Esophagus squamous epithelium (tissue), 5 donors: ENCODE measurements at regions not wholly inside any gene's neighbourhood (a gene's known extent, or its start where the extent isn't known, plus 50 kb on each side); places are given as distances from the start of the nearest gene placed in this dataset.

ENCODE experiments used
- DNase-seq: peaks from one replicate; lab custom pipeline; 2025; lab: John Stamatoyannopoulos, UW
- H3K27ac ChIP-seq, 4 donors: fragments of 200-600 bp; sonication (generic); one replicate each; pipeline ENCODE4 v1.5.1; 2016 to 2019; ENCODE audit warnings: mild to moderate bottlenecking in 1 of 4
- H3K27me3 ChIP-seq, 4 donors: fragments of 200-600 bp; sonication (generic); 1 replicate in 3 of 4; 2 replicates in 1 of 4; pipeline versions ENCODE4 v1.5.1 to v1.6.0; 2017 to 2021; ENCODE audit warnings: antibody characterized with exemption in 1 of 4
- H3K36me3 ChIP-seq, 3 donors: fragments of 200-600 bp; sonication (generic); one replicate each; pipeline ENCODE4 v1.5.1; 2016 to 2019
- H3K4me1 ChIP-seq, 3 donors: fragments of 200-600 bp; sonication (generic); one replicate each; pipeline ENCODE4 v1.5.1; 2017 to 2019
- H3K4me3 ChIP-seq, 4 donors: fragments of 200-600 bp; sonication (generic); 1 replicate in 3 of 4; 2 replicates in 1 of 4; pipeline ENCODE4 v1.5.1; 2016 to 2019; ENCODE audit warnings: mild to moderate bottlenecking in 2 of 4, moderate library complexity in 1 of 4
- H3K9me3 ChIP-seq, 3 donors: fragments of 200-600 bp; sonication (generic); one replicate each; pipeline ENCODE4 v1.5.1; 2016 to 2019
- POLR2A ChIP-seq, 4 donors: fragments of 450-650 bp; IDR thresholded peaks; one replicate each; pipeline ENCODE4 v1.6.1; 2017; ENCODE audit warnings: antibody characterized with exemption in 4 of 4, mild to moderate bottlenecking in 4 of 4, moderate library complexity in 3 of 4
- WGBS, 2 donors: methylation state at CpG; one replicate each; pipeline ENCODE4 v1.1.5; 2018; 5-methylcytosine and 5-hydroxymethylcytosine counted together
- intact Hi-C: fragments of 100-400 bp; cut with DNase I; formaldehyde crosslinking; loops from one replicate; pipeline ENCODE4 v1.15.0; 2022
- TF ChIP-seq, protein P1 (sequence below), 6 experiments: fragments of 450-650 bp in 4 of 6; fragments of 200-600 bp in 2 of 6; sonication (generic) in 2 of 6; IDR thresholded peaks; one replicate each; pipeline ENCODE4 v1.5.1; 2016 to 2019; ENCODE audit warnings: antibody characterized with exemption in 6 of 6, mild to moderate bottlenecking in 4 of 6, moderate library complexity in 4 of 6
- donor health status: DM: yes; HTN: yes; CAD: no.

DNA sequence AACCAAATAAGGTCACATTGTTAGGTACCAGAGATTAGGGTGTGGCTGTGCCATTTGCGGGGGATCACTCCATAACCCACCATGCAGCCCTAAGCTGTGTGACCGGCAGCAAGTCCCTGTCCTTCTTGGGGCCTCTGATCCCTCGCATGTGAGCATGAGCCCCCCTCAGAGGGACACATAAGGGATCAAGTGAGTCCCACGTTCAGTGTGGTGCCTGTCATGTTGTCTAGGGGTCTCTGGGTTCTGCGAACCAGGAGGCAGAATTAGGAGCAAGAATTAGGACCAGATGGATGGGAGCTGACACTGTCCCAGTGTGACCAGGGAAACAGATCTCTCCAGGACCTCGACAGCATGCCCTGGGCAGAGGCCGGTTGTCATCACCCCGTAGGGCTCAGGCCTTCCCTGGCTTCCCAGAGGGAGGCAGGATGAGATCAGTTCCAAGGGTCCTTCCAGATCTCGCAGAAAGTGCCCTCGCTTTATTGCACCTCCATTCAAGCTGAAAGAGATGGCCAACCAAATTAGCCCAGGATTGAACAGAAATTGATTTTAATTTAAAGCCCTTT lies 113.2 kb upstream of the OTOS start:
- H3K27ac ChIP-seq: peak overlapping the region in 1 of 4 donors; percentile 16
- TF ChIP-seq POLR2A (IDR thresholded peaks at IDR 0.05): no peak
- TF ChIP-seq, protein P1, sequence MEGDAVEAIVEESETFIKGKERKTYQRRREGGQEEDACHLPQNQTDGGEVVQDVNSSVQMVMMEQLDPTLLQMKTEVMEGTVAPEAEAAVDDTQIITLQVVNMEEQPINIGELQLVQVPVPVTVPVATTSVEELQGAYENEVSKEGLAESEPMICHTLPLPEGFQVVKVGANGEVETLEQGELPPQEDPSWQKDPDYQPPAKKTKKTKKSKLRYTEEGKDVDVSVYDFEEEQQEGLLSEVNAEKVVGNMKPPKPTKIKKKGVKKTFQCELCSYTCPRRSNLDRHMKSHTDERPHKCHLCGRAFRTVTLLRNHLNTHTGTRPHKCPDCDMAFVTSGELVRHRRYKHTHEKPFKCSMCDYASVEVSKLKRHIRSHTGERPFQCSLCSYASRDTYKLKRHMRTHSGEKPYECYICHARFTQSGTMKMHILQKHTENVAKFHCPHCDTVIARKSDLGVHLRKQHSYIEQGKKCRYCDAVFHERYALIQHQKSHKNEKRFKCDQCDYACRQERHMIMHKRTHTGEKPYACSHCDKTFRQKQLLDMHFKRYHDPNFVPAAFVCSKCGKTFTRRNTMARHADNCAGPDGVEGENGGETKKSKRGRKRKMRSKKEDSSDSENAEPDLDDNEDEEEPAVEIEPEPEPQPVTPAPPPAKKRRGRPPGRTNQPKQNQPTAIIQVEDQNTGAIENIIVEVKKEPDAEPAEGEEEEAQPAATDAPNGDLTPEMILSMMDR (IDR thresholded peaks at IDR 0.05): no peak
- peaks cover 29 to 51% (median 32%) of the 10 kb centered on the region in 3 donors for H3K4me1 ChIP-seq
- H3K36me3 ChIP-seq: no peaks in the 10 kb centered on the region
- WGBS, 2 donors: 63 to 92% methylated on average over 3 to 6 of the region's 10 CpGs
- no peaks in the 10 kb centered on the region for H3K9me3 ChIP-seq
- intact Hi-C loops: no loop called here
- no peak overlapping the region for H3K4me3 ChIP-seq
- no peak for DNase-seq
- no peaks in the 10 kb centered on the region for H3K27me3 ChIP-seq

DNA sequence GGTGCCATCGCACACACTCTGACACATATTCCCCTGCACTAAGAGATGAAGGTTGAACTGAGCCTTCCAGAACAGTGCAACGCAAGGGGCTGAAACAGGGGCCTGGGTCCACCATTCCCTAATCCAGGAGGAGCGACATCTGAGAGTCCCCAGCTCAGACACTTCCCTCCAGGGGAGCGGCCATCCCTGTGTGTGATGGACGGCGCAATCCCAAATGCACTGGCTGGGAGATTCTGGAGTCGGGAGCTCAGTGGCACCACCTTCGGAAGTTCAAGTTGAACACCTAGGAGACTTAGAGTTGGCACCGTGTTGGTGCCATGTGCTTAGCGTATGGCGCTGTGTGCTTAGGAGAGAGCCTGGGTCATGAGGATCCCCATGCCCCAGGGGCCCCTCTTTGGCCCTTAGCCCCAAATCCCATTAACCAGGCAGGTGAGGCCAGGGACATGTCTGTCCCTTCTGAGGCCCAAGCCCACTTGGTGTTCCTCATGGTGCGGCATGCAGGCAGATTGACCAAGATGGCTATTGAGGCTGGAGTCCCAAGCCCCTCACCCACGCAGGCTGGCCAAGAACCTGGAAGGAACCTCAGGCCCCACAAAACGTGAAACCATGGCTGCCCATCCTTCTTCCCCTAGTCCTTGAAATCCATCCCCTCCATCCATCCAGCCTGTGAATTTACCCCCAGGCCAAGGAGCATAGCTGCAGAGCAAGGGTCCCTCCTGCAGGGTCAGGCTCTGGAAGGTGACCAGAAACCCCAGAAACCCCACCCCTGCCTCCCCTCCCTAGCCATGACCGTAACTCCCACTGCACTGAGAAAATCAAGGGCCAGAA lies 114.1 kb upstream of the OTOS start:
- intact Hi-C loops: no loop called here
- no peak for TF ChIP-seq POLR2A (IDR thresholded peaks at IDR 0.05)
- TF ChIP-seq, protein P1 (IDR thresholded peaks at IDR 0.05): no peak
- H3K27ac ChIP-seq: no peak overlapping the region
- H3K9me3 ChIP-seq: no peaks in the 10 kb centered on the region
- no peaks in the 10 kb centered on the region for H3K27me3 ChIP-seq
- no peaks in the 10 kb centered on the region for H3K36me3 ChIP-seq
- WGBS, 2 donors: 97 to 100% methylated on average over 1 to 9 of the region's 15 CpGs
- H3K4me1 ChIP-seq: peaks cover 22 to 50% (median 27%) of the 10 kb centered on the region in 3 donors
- no peak for DNase-seq
- no peak overlapping the region for H3K4me3 ChIP-seq

DNA sequence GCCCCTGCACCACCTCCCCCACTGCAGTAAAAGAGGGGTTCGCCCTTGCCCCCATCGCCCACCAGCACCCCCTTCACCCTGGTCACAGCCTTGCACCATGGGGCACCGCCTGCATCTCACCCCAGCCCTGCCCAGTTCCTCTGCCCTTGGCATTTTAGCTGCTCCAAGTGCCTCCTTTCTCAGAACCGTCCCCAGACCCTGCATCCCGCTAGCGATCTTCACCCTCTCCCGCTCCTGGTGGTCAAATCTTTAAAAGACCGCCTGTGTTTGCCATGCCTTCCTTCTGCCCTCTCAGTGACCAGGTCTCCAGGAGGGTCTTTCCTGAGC lies 114.7 kb upstream of the OTOS start:
- Histone ChIP-seq H3K9me3 (no peaks in the 10 kb centered on the region), H3K4me3 (peak overlapping the region in 1 of 4 donors; percentile 41), H3K27me3 (no peaks in the 10 kb centered on the region), H3K27ac (no peak overlapping the region), H3K36me3 (no peaks in the 10 kb centered on the region), H3K4me1 (peaks cover 17 to 50% (median 22%) of the 10 kb centered on the region in 3 donors)
- intact Hi-C loops: no loop called here
- no peak for TF ChIP-seq POLR2A (IDR thresholded peaks at IDR 0.05)
- TF ChIP-seq, protein P1 (IDR thresholded peaks at IDR 0.05): no peak
- 66 to 81% methylated on average over 7 to 8 of the region's 8 CpGs for WGBS, 2 donors
- DNase-seq: no peak

GRCh38 chr2:240255811-240256703 lies 115.6 kb upstream of the OTOS start:
- 58 to 62% methylated on average over 13 to 17 of the region's 20 CpGs for WGBS, 2 donors
- H3K27ac ChIP-seq: peak overlapping the region in 2 of 4 donors; percentile 5 to 46

More at GRCh38 chr2:240255811-240256703, 115.6 kb upstream of the OTOS start:
- TF ChIP-seq, protein P1 (IDR thresholded peaks at IDR 0.05): no peak
- TF ChIP-seq POLR2A (IDR thresholded peaks at IDR 0.05): no peak
- H3K27me3 ChIP-seq: no peaks in the 10 kb centered on the region
- intact Hi-C loops: no loop called here
- H3K36me3 ChIP-seq: no peaks in the 10 kb centered on the region
- DNase-seq: no peak
- H3K4me1 ChIP-seq: peaks cover 8 to 42% (median 13%) of the 10 kb centered on the region in 3 donors
- peak overlapping the region in 1 of 4 donors; percentile 41 for H3K4me3 ChIP-seq
- no peaks in the 10 kb centered on the region for H3K9me3 ChIP-seq
